ENCODE measurements at regions not wholly inside any gene's neighbourhood (a gene's known extent, or its start where the extent isn't known, plus 50 kb on each side); places are given as distances from the start of the nearest gene placed in this dataset.

DNA sequence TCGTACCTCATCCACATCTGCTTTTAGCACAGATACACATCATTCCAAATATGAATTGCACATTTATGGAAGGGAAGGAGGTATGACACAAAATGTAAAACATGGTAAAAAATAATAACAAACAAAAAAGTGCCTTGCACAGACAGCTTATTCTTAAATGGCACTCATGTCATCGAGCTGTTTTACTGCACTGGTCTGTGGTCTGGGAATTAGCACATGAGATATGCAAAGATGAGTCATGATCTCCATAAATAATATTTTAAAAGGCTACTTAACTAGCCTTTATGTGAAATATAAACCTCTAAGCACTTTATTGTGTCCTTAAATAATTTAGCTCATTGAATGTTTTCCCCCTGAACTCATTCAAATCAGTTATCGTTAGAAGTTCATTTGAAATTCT lies 142.2 kb upstream of the ZNF385D start:
- no peaks in the 10 kb centered on the region for H3K27me3 Mint-ChIP-seq (ENCODE audit: unreplicated experiment)
- no peaks in the 10 kb centered on the region for H3K36me3 Mint-ChIP-seq (ENCODE audit: insufficient read depth, unreplicated experiment)
- DNase-seq, result no peak
- no peaks in the 10 kb centered on the region for H3K4me1 Mint-ChIP-seq (ENCODE audit: low read depth, unreplicated experiment)
- CTCF ChIA-PET, result no interaction called here
- BruUV-seq (replicated peaks), result no TSS peak
- no peaks in the 10 kb centered on the region for H3K9me3 Mint-ChIP-seq (ENCODE audit: low read depth, unreplicated experiment)
- no peak overlapping the region for H3K4me3 Mint-ChIP-seq (ENCODE audit: low read depth, unreplicated experiment)
- TF ChIP-seq, protein P1, sequence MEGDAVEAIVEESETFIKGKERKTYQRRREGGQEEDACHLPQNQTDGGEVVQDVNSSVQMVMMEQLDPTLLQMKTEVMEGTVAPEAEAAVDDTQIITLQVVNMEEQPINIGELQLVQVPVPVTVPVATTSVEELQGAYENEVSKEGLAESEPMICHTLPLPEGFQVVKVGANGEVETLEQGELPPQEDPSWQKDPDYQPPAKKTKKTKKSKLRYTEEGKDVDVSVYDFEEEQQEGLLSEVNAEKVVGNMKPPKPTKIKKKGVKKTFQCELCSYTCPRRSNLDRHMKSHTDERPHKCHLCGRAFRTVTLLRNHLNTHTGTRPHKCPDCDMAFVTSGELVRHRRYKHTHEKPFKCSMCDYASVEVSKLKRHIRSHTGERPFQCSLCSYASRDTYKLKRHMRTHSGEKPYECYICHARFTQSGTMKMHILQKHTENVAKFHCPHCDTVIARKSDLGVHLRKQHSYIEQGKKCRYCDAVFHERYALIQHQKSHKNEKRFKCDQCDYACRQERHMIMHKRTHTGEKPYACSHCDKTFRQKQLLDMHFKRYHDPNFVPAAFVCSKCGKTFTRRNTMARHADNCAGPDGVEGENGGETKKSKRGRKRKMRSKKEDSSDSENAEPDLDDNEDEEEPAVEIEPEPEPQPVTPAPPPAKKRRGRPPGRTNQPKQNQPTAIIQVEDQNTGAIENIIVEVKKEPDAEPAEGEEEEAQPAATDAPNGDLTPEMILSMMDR (IDR thresholded peaks at IDR 0.05; ENCODE audit: unreplicated experiment), result no peak
- H3K27ac Mint-ChIP-seq (ENCODE audit: unreplicated experiment), result no peak overlapping the region
- intact Hi-C loops (cut with micrococcal nuclease; ENCODE audit: unreplicated experiment), result loop anchor here (5.0 kb wide), 1 partner anchor 961 kb away; no protein-coding TSS in a partner anchor

DNA sequence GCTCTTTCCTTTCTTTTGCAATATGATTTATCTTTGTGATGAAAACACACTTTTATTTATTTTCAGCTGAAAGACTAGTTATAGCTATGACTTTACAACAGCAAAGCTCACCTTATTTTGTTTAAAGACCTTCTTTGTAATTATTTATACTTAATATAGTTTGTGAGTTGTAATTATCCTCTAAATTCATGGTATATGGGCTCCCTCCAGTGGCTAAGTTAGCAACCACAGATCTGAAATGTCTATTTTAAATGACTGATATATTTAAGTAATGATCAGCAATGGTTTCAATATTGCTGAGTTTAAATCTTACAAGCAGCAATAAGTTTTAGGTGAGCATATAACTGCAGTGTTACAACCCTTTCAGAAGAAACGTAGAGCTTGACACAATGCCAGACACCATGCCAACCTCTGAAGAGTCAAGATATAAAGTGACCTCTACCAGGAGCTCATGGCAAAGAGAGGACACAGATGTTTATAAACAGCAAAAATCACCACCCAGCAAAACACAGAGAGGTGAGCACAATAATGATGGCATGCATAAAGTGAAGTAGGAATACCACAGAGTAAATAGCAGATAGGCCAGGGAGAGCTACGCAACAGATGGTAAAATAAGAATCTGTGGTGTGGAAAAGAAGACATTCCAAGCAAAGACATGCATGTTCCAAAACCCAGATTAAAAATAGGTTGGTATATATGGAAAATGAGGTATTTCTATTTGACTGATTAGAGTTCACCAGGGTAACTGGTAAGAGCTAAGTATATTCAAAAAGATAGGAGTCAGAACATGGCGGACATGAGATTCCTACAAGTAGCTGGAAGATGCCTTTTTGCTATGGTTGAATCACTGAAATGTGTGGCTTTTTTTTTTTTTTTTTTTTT lies 143.7 kb upstream of the ZNF385D start:
- BruUV-seq (replicated peaks), result no TSS peak
- Mint-ChIP-seq H3K9me3 (ENCODE audit: low read depth, unreplicated experiment) (no peaks in the 10 kb centered on the region), H3K4me1 (ENCODE audit: low read depth, unreplicated experiment) (no peaks in the 10 kb centered on the region), H3K27me3 (ENCODE audit: unreplicated experiment) (no peaks in the 10 kb centered on the region), H3K4me3 (ENCODE audit: low read depth, unreplicated experiment) (no peak overlapping the region), H3K36me3 (ENCODE audit: insufficient read depth, unreplicated experiment) (no peaks in the 10 kb centered on the region), H3K27ac (ENCODE audit: unreplicated experiment) (no peak overlapping the region)
- TF ChIP-seq, protein P1 (IDR thresholded peaks at IDR 0.05; ENCODE audit: unreplicated experiment), result peak; percentile 30
- intact Hi-C loops (cut with micrococcal nuclease; ENCODE audit: unreplicated experiment), result loop anchor here (1.0 to 5.0 kb wide), 7 partner anchors 142 to 1668 kb away; no protein-coding TSS in a partner anchor
- peak; percentile 17 for DNase-seq
- CTCF ChIA-PET, result interaction anchor here (0.6 to 0.9 kb wide), 4 partner anchors 142 to 1551 kb away, joined by 3 to 5 read pairs (median 4); no protein-coding TSS in a partner anchor

DNA sequence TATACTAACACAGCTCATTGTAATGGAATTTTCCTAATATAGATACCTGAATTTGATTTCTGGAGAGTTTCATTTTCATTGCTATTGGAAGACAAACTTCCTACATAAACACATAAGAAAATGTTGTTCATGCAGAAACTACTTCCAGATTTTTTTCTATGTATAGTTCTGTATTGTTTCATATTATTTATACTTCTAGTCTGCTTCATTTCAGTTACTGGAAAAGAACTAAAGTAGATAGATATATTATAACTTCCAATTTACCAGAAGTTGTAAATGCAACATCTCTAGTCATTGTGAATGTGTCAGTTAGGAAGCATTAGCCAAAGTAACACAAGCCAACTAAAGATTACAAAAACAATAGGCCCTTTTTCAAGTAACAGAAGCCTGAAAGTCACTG lies 147.3 kb upstream of the ZNF385D start:
- TF ChIP-seq, protein P1 (IDR thresholded peaks at IDR 0.05; ENCODE audit: unreplicated experiment), result no peak
- H3K27me3 Mint-ChIP-seq (ENCODE audit: unreplicated experiment), result no peaks in the 10 kb centered on the region
- no peak overlapping the region for H3K27ac Mint-ChIP-seq (ENCODE audit: unreplicated experiment)
- H3K36me3 Mint-ChIP-seq (ENCODE audit: insufficient read depth, unreplicated experiment), result no peaks in the 10 kb centered on the region
- CTCF ChIA-PET, result no interaction called here
- H3K4me3 Mint-ChIP-seq (ENCODE audit: low read depth, unreplicated experiment), result no peak overlapping the region
- H3K4me1 Mint-ChIP-seq (ENCODE audit: low read depth, unreplicated experiment), result no peaks in the 10 kb centered on the region
- no peaks in the 10 kb centered on the region for H3K9me3 Mint-ChIP-seq (ENCODE audit: low read depth, unreplicated experiment)
- intact Hi-C loops (cut with micrococcal nuclease; ENCODE audit: unreplicated experiment), result loop anchor here (5.0 kb wide), 1 partner anchor 219 kb away; no protein-coding TSS in a partner anchor
- DNase-seq, result no peak
- no TSS peak for BruUV-seq (replicated peaks)

DNA sequence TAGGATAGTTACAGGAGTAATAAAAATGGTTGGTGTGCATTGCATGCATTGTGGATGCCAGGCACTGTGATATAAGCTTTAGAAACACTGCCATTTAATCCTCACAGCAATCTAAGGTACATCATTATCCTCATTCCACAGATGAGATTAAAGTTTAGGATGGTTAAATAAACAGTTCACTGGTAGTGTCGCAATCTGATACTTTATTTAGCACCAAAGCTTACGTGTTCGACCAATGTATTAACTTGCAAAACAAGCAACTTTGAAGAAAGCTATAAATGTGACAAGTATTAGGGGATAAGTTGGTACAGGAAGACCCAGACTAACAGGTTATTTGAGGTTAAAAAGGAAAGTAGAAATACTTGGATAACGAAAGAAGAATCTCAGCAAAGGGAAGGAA lies 150.5 kb upstream of the ZNF385D start:
- BruUV-seq (replicated peaks), result no TSS peak

More for the DNA sequence above, 150.5 kb upstream of the ZNF385D start:
- Mint-ChIP-seq H3K36me3 (ENCODE audit: insufficient read depth, unreplicated experiment) (no peaks in the 10 kb centered on the region), H3K9me3 (ENCODE audit: low read depth, unreplicated experiment) (no peaks in the 10 kb centered on the region), H3K27ac (ENCODE audit: unreplicated experiment) (no peak overlapping the region), H3K4me1 (ENCODE audit: low read depth, unreplicated experiment) (no peaks in the 10 kb centered on the region), H3K4me3 (ENCODE audit: low read depth, unreplicated experiment) (no peak overlapping the region), H3K27me3 (ENCODE audit: unreplicated experiment) (no peaks in the 10 kb centered on the region)
- DNase-seq, result no peak
- CTCF ChIA-PET, result no interaction called here
- intact Hi-C loops (cut with micrococcal nuclease; ENCODE audit: unreplicated experiment), result no loop called here
- TF ChIP-seq, protein P1 (IDR thresholded peaks at IDR 0.05; ENCODE audit: unreplicated experiment), result no peak

All from Calu3 (cell line).